ENCODE measurements at regions not wholly inside any gene's neighbourhood (a gene's known extent, or its start where the extent isn't known, plus 50 kb on each side); places are given as distances from the start of the nearest gene placed in this dataset.
"Not testable (repeated sequence)": the region's sequence is repeated elsewhere in the genome, so short reads cannot be mapped to it uniquely, and the experiment has no call there.

- DNase-seq (ENCODE audit: low read depth, low spot score) (no peak), FAIRE-seq (no peak)
- H3K27ac ChIP-seq (ENCODE audit: insufficient read depth, low read depth, low read length), result no peak overlapping the region
- H3K4me2 ChIP-seq (ENCODE audit: insufficient read depth, low read length), result no peak overlapping the region
- TF ChIP-seq POLR2AphosphoS5 (IDR thresholded peaks at IDR 0.05; ENCODE audit: insufficient read depth, low read depth, low read length), result no peak
- no peaks in the 10 kb centered on the region for H4K20me1 ChIP-seq (replicated peaks; ENCODE audit: control insufficient read depth, extremely low read depth, insufficient read depth, low read length)
- H3K27me3 ChIP-seq (ENCODE audit: control insufficient read depth in 2 of 2, insufficient read depth in 2 of 2, low read length in 2 of 2), result no peaks in the 10 kb centered on the region
- no peak overlapping the region for H3K9ac ChIP-seq (replicated peaks; ENCODE audit: extremely low read depth, insufficient read depth, low read length)
- H2AFZ ChIP-seq (ENCODE audit: low read depth, low read length), result no peak overlapping the region
- ChIA-PET POLR2A (no interaction called here), CTCF (no interaction called here)
- H3K79me2 ChIP-seq (ENCODE audit: control insufficient read depth, insufficient read depth, low read length), result no peaks in the 10 kb centered on the region
- no peaks in the 10 kb centered on the region for H3K9me1 ChIP-seq (replicated peaks; ENCODE audit: control insufficient read depth, extremely low read depth, insufficient read depth, low read length)
- H3K4me3 ChIP-seq (replicated peaks in 1 of 3; ENCODE audit: insufficient read depth in 1 of 3, low read depth in 1 of 3, low read length in 3 of 3), result no peak overlapping the region
- dilution Hi-C loops (cut with MboI; ENCODE audit: extremely low pct_ligation_motif_present, low sequenced_read_pairs) (no loop called here), intact Hi-C loops (cut with micrococcal nuclease) (no loop called here)
- peaks cover 2% of the 10 kb centered on the region for H3K9me3 ChIP-seq (replicated peaks; ENCODE audit: control insufficient read depth, insufficient read depth, low read length)
- H3K36me3 ChIP-seq (ENCODE audit: control insufficient read depth in 2 of 2, extremely low read depth in 1 of 2, insufficient read depth in 2 of 2, low read length in 2 of 2), result no peaks in the 10 kb centered on the region
- no peaks in the 10 kb centered on the region for H3K4me1 ChIP-seq (ENCODE audit: control insufficient read depth, extremely low read depth, insufficient read depth, low read length)
- no TSS peak for BruUV-seq (replicated peaks)
Observed at GRCh38 chr14:105952826-105953225, 426.4 kb downstream of the TMEM121 start.

GRCh38 chr14:105961625-105962024 is 435.2 kb downstream of the TMEM121 start:
- H3K9ac ChIP-seq (replicated peaks; ENCODE audit: extremely low read depth, insufficient read depth, low read length); H3K36me3 ChIP-seq (ENCODE audit: control insufficient read depth in 2 of 2, extremely low read depth in 1 of 2, insufficient read depth in 2 of 2, low read length in 2 of 2); FAIRE-seq; BruUV-seq (replicated peaks); intact Hi-C loops (cut with micrococcal nuclease); H4K20me1 ChIP-seq (replicated peaks; ENCODE audit: control insufficient read depth, extremely low read depth, insufficient read depth, low read length); H3K4me1 ChIP-seq (ENCODE audit: control insufficient read depth, extremely low read depth, insufficient read depth, low read length); H3K4me2 ChIP-seq (ENCODE audit: insufficient read depth, low read length); H3K4me3 ChIP-seq (replicated peaks in 1 of 3; ENCODE audit: insufficient read depth in 1 of 3, low read depth in 1 of 3, low read length in 3 of 3); dilution Hi-C loops (cut with MboI; ENCODE audit: extremely low pct_ligation_motif_present, low sequenced_read_pairs); H3K27me3 ChIP-seq (ENCODE audit: control insufficient read depth in 2 of 2, insufficient read depth in 2 of 2, low read length in 2 of 2); H3K79me2 ChIP-seq (ENCODE audit: control insufficient read depth, insufficient read depth, low read length); H3K9me1 ChIP-seq (replicated peaks; ENCODE audit: control insufficient read depth, extremely low read depth, insufficient read depth, low read length); H3K27ac ChIP-seq (ENCODE audit: insufficient read depth, low read depth, low read length); CTCF ChIA-PET; H3K9me3 ChIP-seq (replicated peaks; ENCODE audit: control insufficient read depth, insufficient read depth, low read length); H2AFZ ChIP-seq (ENCODE audit: low read depth, low read length); POLR2A ChIA-PET; DNase-seq (ENCODE audit: low read depth, low spot score): not testable (repeated sequence)

DNA sequence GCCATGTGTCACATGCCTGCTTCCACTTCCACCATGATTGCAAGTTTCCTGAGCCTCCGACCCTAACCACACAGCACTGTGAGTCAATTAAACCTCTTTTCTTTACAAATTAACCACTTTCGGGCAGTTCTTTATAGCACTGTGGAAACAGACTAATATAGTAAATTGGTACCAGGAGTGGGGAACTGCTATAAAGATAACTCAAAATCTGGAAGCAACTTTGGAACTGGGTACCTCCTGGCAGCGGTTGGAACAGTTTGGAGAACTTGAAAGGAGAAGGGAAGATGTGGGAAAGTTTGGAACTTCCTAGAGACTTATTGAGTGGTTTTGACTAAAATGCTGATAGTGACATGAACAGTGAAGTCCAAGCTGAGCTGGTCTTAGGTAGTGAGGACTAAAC is 436.1 kb downstream of the TMEM121 start:
- no peaks in the 10 kb centered on the region for H3K36me3 ChIP-seq (ENCODE audit: control insufficient read depth in 2 of 2, extremely low read depth in 1 of 2, insufficient read depth in 2 of 2, low read length in 2 of 2)
- CTCF ChIA-PET, result no interaction called here
- no TSS peak for BruUV-seq (replicated peaks)
- no peak for DNase-seq (ENCODE audit: low read depth, low spot score)
- no peak overlapping the region for H3K4me3 ChIP-seq (replicated peaks in 1 of 3; ENCODE audit: insufficient read depth in 1 of 3, low read depth in 1 of 3, low read length in 3 of 3)
- no peaks in the 10 kb centered on the region for H3K9me3 ChIP-seq (replicated peaks; ENCODE audit: control insufficient read depth, insufficient read depth, low read length)
- no peak overlapping the region for H2AFZ ChIP-seq (ENCODE audit: low read depth, low read length)
- H4K20me1 ChIP-seq (replicated peaks; ENCODE audit: control insufficient read depth, extremely low read depth, insufficient read depth, low read length), result no peaks in the 10 kb centered on the region
- H3K9ac ChIP-seq (replicated peaks; ENCODE audit: extremely low read depth, insufficient read depth, low read length), result no peak overlapping the region
- no peaks in the 10 kb centered on the region for H3K27me3 ChIP-seq (ENCODE audit: control insufficient read depth in 2 of 2, insufficient read depth in 2 of 2, low read length in 2 of 2)
- no peaks in the 10 kb centered on the region for H3K9me1 ChIP-seq (replicated peaks; ENCODE audit: control insufficient read depth, extremely low read depth, insufficient read depth, low read length)
- H3K27ac ChIP-seq (ENCODE audit: insufficient read depth, low read depth, low read length), result no peak overlapping the region
- dilution Hi-C loops (cut with MboI; ENCODE audit: extremely low pct_ligation_motif_present, low sequenced_read_pairs), result no loop called here
- POLR2A ChIA-PET, result no interaction called here
- H3K4me1 ChIP-seq (ENCODE audit: control insufficient read depth, extremely low read depth, insufficient read depth, low read length), result no peaks in the 10 kb centered on the region
- no peak overlapping the region for H3K4me2 ChIP-seq (ENCODE audit: insufficient read depth, low read length)
- no peak for FAIRE-seq
- no peaks in the 10 kb centered on the region for H3K79me2 ChIP-seq (ENCODE audit: control insufficient read depth, insufficient read depth, low read length)
- TF ChIP-seq MAX (IDR thresholded peaks at IDR 0.05; ENCODE audit: insufficient read depth, insufficient read length) (no peak), GATA2 (IDR thresholded peaks at IDR 0.05; ENCODE audit: insufficient read depth, insufficient read length, low read depth, low read length) (no peak), JUN (IDR thresholded peaks at IDR 0.05; ENCODE audit: borderline replicate concordance, insufficient read depth, insufficient read length, low read depth) (no peak)
- intact Hi-C loops (cut with micrococcal nuclease), result no loop called here

Measured in endothelial cell of umbilical vein (primary cell).